ENCODE measurements at regions not wholly inside any gene's neighbourhood (a gene's known extent, or its start where the extent isn't known, plus 50 kb on each side); places are given as distances from the start of the nearest gene placed in this dataset.

- H4K20me1 ChIP-seq (ENCODE audit: control insufficient read depth, insufficient read depth, low read depth, low read length): no peaks in the 10 kb centered on the region
- H3K4me3 ChIP-seq (ENCODE audit: low read length): no peak overlapping the region
- H3K27me3 ChIP-seq (ENCODE audit: control insufficient read depth, low read length): no peaks in the 10 kb centered on the region
- H3K36me3 ChIP-seq (ENCODE audit: control insufficient read depth, low read length): no peaks in the 10 kb centered on the region
- H3K4me2 ChIP-seq (ENCODE audit: low read length): no peak overlapping the region
- peaks cover 3% of the 10 kb centered on the region; the same call in 1 of the 2 replicates for H3K9me3 ChIP-seq (ENCODE audit: control insufficient read depth, insufficient read depth, low read length)
- H3K79me2 ChIP-seq (ENCODE audit: control insufficient read depth, low read length): no peaks in the 10 kb centered on the region
- H3K4me1 ChIP-seq (ENCODE audit: control insufficient read depth, low read length): peaks cover 9% of the 10 kb centered on the region
- no peaks in the 10 kb centered on the region for H3K9me2 ChIP-seq (replicated peaks; ENCODE audit: control insufficient read depth, low read length)
- no peak overlapping the region for H3K27ac ChIP-seq (ENCODE audit: low read depth, low read length)
- H3F3A ChIP-seq (ENCODE audit: control insufficient read depth, insufficient read depth): no peaks in the 10 kb centered on the region
- TF ChIP-seq EZH2phosphoT487 (IDR thresholded peaks at IDR 0.05; ENCODE audit: borderline replicate concordance, low read length): no peak
- TF ChIP-seq CTCF (IDR thresholded peaks at IDR 0.05; ENCODE audit: low read depth, low read length, poor library complexity, severe bottlenecking): no peak
These were observed 903.9 kb downstream of the CDH11 start for GRCh38 chr16:64217789-64218535.

- Histone ChIP-seq H3K4me3 (ENCODE audit: low read length) (no peak overlapping the region), H3K36me3 (ENCODE audit: control insufficient read depth, low read length) (no peaks in the 10 kb centered on the region), H3K9me3 (ENCODE audit: control insufficient read depth, insufficient read depth, low read length) (peaks cover 3% of the 10 kb centered on the region; the same call in 1 of the 2 replicates), H3K9me2 (replicated peaks; ENCODE audit: control insufficient read depth, low read length) (no peaks in the 10 kb centered on the region), H3K4me2 (ENCODE audit: low read length) (no peak overlapping the region), H3K27ac (ENCODE audit: low read depth, low read length) (no peak overlapping the region), H4K20me1 (ENCODE audit: control insufficient read depth, insufficient read depth, low read depth, low read length) (no peaks in the 10 kb centered on the region), H3K27me3 (ENCODE audit: control insufficient read depth, low read length) (no peaks in the 10 kb centered on the region), H3K4me1 (ENCODE audit: control insufficient read depth, low read length) (peaks cover 9% of the 10 kb centered on the region), H3F3A (ENCODE audit: control insufficient read depth, insufficient read depth) (no peaks in the 10 kb centered on the region), H3K79me2 (ENCODE audit: control insufficient read depth, low read length) (no peaks in the 10 kb centered on the region)
- TF ChIP-seq CTCF (IDR thresholded peaks at IDR 0.05; ENCODE audit: low read depth, low read length, poor library complexity, severe bottlenecking) (no peak), EZH2phosphoT487 (IDR thresholded peaks at IDR 0.05; ENCODE audit: borderline replicate concordance, low read length) (no peak)
These were observed 906.1 kb downstream of the CDH11 start for GRCh38 chr16:64215730-64216129.

GRCh38 chr16:64211331-64211730 lies 910.5 kb downstream of the CDH11 start:
- Histone ChIP-seq H3K4me2 (ENCODE audit: low read length) (no peak overlapping the region), H3K9me2 (replicated peaks; ENCODE audit: control insufficient read depth, low read length) (no peaks in the 10 kb centered on the region), H3K9me3 (ENCODE audit: control insufficient read depth, insufficient read depth, low read length) (peaks cover 3% of the 10 kb centered on the region; the same call in 1 of the 2 replicates), H3K79me2 (ENCODE audit: control insufficient read depth, low read length) (no peaks in the 10 kb centered on the region), H4K20me1 (ENCODE audit: control insufficient read depth, insufficient read depth, low read depth, low read length) (no peaks in the 10 kb centered on the region), H3K4me3 (ENCODE audit: low read length) (no peak overlapping the region), H3K27ac (ENCODE audit: low read depth, low read length) (no peak overlapping the region), H3K4me1 (ENCODE audit: control insufficient read depth, low read length) (peaks cover 15% of the 10 kb centered on the region), H3F3A (ENCODE audit: control insufficient read depth, insufficient read depth) (no peaks in the 10 kb centered on the region), H3K36me3 (ENCODE audit: control insufficient read depth, low read length) (no peaks in the 10 kb centered on the region), H3K27me3 (ENCODE audit: control insufficient read depth, low read length) (no peaks in the 10 kb centered on the region)
- TF ChIP-seq EZH2phosphoT487 (IDR thresholded peaks at IDR 0.05; ENCODE audit: borderline replicate concordance, low read length) (no peak), CTCF (IDR thresholded peaks at IDR 0.05; ENCODE audit: low read depth, low read length, poor library complexity, severe bottlenecking) (no peak)

All from DOHH2 (cell line).